SW480 (cell line): ENCODE measurements at regions not wholly inside any gene's neighbourhood (a gene's known extent, or its start where the extent isn't known, plus 50 kb on each side); places are given as distances from the start of the nearest gene placed in this dataset.

Experiments used
- DNase-seq: peaks from one replicate; pipeline ENCODE4 v3.0.0-alpha.2; 2016; ENCODE audit warnings: low spot score

GRCh38 chr3:178152988-178153387 lies 383.2 kb upstream of the KCNMB2 start:
- DNase-seq, result no peak

GRCh38 chr3:178155521-178155920 lies 380.7 kb upstream of the KCNMB2 start:
- no peak for DNase-seq

- no peak for DNase-seq
These were observed 379.9 kb upstream of the KCNMB2 start for GRCh38 chr3:178156301-178156700.

GRCh38 chr3:178159691-178160220 lies 376.5 kb upstream of the KCNMB2 start:
- no peak for DNase-seq

DNA sequence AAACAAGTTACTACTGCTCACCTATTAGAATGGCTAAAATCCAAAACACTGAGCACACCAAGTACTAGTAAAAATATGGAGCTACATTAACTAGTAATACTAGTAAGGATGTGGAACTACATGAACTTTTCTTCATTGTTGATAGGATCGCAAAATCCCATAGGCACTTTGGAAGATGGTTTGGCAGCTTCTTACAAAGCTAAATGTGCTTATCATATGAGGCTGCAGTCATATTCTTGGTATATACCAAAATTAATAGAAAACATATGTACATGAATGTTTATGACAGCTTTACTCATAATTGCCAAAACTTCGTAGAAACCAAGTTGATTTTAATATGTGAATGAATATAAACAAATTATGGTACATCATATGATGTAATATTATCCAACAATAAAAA lies 366.8 kb upstream of the KCNMB2 start:
- no peak for DNase-seq

GRCh38 chr3:178170698-178171535 lies 365.3 kb upstream of the KCNMB2 start:
- peak; percentile 4 for DNase-seq

DNA sequence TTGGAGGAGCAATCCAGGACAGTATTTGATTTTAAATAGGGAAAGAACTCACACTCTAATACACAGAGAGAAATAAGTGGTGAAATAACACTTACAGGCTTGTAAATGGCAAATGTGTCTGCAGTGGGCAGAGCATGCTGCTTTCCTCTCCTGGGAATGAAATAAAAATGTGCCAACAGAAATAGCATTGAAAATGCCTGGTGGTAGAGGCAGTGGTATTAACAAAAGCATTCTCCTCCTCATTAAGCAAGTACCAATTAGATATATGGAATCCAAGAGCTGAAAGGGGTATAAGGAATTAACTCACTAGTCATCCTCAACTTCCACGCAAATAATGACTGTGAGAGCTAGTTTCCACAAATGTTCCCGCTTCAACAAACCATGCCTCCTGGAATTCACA lies 364.1 kb upstream of the KCNMB2 start:
- DNase-seq, result no peak

- no peak for DNase-seq
These were observed 361.9 kb upstream of the KCNMB2 start for GRCh38 chr3:178174201-178174915.

DNA sequence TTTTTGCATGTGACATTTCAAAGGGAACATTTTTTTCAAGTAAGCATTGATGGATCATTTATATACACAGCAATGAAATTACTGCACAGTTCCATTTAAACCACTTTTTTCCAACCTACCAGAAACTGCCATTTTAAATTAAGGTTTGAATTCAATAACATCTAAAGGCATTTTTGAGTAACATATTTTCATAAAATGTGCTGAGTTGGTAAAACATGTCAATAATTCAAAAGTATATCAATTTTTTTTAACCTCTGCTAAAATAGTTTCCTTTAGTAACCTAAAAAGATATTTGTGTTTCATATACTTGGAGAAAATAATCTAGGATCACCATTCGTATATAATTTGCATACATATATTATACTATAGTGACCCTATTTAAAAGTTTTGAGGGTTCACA lies 355.1 kb upstream of the KCNMB2 start:
- DNase-seq, result no peak

DNA sequence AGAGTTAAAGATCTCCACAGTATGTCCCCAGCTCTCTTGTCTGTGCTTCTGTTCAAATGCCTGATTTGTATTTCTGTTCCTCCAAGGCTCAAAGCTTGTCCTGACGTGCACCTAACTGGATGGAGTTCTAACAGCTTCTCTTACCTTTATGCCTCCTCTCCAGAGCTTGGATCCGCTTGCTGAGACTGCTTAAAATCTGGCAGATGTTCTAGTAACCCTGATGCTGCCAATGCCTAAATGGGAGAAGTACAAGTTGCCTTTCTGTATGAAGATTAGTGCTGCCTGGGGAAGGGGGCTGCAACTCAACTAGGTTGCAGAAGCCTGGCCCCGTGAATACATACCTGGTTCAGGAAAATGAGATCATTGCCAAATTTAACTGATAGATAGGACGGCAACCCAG lies 354.5 kb upstream of the KCNMB2 start:
- DNase-seq, result no peak

DNA sequence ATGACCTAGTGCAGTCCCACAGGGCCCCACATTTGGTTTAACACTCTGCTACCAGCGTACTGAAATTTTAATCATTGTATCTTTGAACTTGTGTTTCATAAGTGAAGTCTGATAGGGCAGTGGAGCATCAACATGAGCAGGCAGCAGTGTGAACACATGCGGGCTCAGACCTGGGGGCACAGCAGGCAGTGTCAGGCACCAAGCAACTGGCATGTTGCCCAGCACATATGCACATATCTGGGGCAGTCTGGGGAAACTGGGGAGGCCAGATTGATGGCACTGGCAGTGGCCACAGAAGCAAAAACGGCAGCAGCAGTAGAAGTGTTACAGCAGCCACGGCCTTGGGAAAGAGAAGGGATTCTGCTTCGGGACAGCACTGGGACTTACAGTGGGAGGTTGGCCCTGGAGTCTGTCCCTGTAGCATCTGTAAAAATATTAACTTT lies 353.9 kb upstream of the KCNMB2 start:
- DNase-seq, result no peak

- no peak for DNase-seq
These were observed 351.4 kb upstream of the KCNMB2 start for GRCh38 chr3:178184833-178185232.

- DNase-seq, result no peak
These were observed 349.6 kb upstream of the KCNMB2 start for GRCh38 chr3:178186666-178187065.

GRCh38 chr3:178189854-178190253 lies 346.4 kb upstream of the KCNMB2 start:
- DNase-seq, result no peak

DNA sequence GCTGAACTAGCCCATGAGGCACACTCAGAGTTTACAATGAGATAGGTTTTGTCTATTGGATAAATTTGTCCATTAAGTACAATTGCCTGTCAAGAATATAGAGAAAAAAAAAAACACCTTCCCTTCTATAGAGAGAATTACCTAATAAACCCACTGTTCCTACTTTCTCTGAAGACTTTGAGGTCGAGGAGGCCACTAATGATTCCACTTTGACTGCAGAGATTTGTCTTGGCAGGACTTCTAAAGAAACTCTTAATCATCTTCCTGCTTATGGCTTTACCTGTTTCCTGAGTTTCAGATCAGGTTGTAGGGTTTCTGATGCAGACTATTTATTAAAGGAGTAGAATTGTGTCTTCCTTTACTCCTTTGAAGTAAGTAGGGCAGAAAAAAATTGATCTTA lies 342.4 kb upstream of the KCNMB2 start:
- no peak for DNase-seq

GRCh38 chr3:178194539-178194938 lies 341.7 kb upstream of the KCNMB2 start:
- no peak for DNase-seq

DNA sequence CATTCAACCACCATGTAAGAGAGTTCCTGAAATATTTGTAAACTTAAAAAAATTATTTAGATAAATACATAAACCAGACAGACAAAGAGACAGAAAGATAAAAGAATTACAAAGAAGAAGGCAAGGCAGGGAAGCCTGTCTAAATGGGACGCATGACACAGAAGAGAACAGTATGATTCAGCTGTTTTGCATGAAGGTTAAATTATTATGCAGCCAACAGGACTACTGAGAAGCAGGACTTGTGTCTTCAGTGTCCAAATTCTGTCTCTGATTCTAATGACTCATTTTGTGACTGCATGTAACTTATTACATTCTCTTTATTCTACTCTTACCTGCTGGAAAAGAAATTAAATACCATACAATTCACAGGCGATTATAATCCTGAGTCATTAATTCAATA lies 340.4 kb upstream of the KCNMB2 start:
- no peak for DNase-seq

DNA sequence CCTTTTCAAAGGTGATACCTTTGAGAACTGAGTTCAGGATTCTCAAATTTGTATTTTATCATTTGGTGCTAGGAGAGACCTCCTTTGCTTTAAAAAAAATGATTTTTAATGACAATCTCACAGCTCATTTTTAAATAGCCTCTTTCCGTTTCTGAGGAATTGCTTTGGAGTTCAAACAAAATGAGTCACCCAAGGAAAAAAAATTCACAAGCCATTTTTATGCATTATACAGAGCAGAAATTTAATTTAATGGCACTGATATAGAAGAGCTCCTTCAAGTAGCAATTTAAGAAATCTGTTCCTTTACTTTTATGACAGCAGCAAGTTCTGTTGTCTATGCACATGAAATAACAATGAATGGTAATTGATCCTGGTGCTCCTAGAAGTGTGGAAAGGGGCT lies 337.9 kb upstream of the KCNMB2 start:
- no peak for DNase-seq

DNA sequence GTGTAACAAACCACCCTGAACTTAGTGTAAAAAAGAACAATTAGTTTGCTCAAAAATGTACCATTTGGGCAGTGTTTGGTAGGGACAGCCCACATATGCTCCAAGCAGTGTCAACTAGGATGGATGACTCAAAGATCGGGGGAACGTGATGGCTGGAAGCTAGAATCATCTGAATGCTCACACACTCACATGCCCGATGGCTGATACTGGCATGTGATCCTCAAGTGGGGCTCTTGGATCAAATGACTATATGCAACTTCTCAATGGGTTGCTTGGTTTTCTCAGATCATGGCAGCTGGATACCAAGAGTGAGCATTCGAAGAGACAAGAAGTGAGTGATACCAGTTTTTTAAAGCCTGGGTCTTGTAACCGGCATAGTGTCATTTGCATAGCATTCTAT lies 335.9 kb upstream of the KCNMB2 start:
- no peak for DNase-seq

DNA sequence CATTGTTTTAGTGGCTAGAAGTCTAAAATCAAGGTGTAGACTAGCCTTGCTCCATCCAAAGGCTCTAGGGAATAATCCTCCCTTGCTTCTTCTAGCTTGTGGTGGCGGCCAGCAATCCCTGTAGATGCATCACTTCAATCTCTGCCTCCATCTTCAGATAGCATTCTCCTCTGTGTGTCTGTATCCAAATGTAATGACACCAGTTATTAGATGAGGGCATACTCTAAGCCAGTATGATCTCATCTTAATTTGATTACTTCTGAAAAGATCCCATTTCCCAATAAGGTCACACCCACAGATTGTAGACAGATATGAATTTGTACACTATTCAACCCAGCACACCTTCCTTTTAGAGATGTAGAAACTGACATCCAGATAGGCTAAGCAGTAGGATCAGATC lies 334.5 kb upstream of the KCNMB2 start:
- DNase-seq, result no peak

DNA sequence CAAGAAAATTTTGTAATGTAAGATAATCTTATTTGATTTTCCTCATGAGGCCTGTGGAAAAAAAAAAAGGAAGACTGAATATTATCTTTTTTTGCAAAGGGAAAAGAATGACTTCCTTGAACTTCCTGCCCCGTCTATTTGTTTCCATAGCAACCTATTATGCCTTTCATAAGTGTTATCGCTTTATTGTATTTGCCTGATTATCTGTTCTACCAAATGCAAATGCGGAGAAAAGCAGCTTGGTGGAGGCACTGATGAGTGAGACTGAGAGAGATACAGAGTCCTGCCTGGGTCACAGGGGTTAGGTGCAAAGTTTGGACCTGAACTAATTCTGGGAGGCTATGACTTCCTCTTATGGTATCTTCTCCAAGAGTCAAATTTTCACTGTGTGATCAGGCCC lies 334.0 kb upstream of the KCNMB2 start:
- DNase-seq, result no peak

- DNase-seq, result no peak
These were observed 333.1 kb upstream of the KCNMB2 start for GRCh38 chr3:178203165-178203564.

GRCh38 chr3:178203650-178204049 lies 332.6 kb upstream of the KCNMB2 start:
- DNase-seq, result no peak
